ENCODE measurements at regions not wholly inside any gene's neighbourhood (a gene's known extent, or its start where the extent isn't known, plus 50 kb on each side); places are given as distances from the start of the nearest gene placed in this dataset.

DNA sequence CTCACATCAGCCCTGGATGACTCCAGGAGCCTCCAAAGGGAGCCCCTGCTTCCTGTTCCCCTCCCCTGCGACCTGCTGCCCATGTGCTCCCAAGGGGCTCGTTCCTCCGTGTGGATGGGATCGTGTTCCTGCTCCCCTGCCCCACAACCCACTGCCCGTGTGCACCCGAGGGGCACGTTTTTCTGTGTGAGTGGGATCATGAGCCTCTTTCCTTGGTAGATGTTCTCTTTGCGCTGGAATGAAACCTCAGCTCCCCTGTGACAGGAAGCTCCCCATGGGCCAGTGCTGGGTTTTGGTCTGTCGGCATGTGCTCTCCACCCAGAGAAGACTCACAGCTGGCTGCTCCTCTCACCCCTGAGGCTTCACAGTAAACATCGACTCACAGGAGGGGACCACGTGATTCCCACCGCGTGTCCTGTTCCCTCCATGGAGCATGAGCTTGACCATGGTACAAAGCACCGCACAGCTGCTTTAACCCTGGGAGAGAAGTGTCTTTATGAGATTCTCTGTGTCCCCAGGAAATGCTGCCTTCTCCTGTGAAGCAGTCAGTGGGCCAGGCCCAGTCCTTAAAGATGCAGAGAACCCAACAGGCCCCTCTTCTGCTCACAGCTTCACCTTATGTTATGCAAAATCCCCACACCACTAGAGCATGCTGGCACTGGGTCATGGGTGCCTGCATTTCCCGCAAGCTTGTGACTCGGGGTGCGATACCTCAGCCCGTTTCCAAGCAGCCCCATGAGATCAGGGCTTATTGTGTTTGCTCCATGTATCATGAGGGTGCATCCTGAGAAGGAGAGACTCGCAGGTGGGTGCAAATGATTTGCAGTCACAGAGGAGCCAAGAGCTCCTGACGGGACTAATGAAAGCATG is 215.1 kb downstream of the ERMARD start:
- DNase-seq (ENCODE audit: low read depth in 2 of 2) = no peak

DNA sequence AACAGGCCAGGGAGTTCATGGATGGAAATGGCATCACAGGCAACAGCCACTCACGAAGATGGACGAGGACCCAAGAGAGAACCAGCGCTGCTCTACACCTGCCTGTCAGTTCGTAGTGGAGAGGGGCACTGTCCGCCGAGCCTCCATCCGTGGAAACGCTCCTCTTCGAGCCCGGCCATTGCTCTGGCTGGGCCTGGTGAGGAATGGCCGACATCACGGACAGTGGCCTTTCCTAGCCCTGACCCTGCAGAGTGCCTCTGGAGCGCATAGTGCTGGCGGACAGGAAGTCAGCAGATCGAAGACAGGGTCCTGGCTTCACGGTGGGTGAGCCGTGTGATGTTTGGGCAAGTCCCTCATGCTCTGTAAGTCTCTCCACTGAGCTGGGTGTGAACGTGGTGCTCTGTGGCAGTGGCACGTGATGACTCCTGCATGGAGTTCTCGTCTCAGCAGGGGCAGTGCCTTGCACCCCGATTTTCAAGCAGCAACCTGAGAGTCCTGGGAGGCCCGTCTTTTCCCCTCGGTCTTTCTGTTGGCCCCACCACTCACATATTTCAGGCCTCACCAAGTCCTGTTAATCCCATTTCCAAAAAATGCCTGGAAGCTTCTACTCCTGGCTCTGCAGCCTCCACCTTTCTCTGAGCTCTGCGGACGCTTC is 214.4 kb downstream of the ERMARD start:
- DNase-seq (ENCODE audit: low read depth in 2 of 2) = no peak

DNA sequence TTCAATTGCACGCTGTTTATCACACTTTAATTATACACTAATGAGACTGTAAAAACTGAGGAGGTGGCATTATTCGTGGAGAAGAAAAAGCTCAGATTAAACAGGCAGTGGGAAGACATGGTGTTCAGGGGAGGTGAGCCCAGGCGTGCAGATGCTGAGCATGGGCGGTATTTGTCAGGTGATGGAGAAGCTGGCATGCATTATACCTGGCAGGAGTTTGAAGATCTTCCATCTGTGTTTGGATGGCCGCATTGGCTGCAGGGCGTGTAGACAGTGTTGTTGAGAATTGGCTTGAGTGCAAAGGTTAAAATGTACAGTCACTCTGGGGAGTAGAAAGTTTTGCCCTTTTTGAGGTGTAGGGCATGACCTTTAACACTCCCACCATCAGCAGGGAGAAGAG is 213.8 kb downstream of the ERMARD start:
- no peak for DNase-seq (ENCODE audit: low read depth in 2 of 2)

DNA sequence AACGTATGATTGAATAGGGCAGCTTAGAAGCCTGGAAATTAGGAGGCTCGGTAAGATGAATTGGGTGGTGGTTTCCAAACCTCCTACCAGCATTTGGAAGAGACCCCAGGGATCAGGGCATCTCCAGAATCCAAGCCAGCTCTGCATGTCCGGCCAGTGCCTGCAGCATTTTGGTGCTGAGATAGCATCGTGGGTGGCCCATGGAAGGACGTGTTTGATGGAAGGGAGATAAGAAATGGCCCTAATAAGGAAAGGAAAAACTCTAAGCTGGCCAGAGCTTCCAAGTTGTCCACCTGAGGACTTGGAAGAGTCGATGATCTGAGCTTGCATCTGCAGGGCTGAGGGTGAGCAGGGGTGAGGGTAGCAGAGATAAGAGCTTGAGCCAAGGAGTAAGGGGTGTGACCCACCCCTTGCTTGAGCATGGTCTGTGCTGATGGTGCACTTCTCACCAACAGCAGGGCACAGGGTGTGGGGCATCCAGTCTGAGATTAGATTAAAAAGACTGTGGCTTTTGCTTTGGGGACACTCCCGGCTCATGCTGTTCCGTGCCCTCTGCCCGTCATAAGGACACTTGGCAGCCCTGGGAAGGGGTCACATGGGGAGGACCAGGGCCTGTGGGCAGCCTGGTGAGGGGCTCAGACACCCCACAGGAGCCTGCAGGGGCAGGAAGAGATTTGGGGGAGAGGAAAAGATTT is 213.2 kb downstream of the ERMARD start:
- no peak for DNase-seq (ENCODE audit: low read depth in 2 of 2)

DNA sequence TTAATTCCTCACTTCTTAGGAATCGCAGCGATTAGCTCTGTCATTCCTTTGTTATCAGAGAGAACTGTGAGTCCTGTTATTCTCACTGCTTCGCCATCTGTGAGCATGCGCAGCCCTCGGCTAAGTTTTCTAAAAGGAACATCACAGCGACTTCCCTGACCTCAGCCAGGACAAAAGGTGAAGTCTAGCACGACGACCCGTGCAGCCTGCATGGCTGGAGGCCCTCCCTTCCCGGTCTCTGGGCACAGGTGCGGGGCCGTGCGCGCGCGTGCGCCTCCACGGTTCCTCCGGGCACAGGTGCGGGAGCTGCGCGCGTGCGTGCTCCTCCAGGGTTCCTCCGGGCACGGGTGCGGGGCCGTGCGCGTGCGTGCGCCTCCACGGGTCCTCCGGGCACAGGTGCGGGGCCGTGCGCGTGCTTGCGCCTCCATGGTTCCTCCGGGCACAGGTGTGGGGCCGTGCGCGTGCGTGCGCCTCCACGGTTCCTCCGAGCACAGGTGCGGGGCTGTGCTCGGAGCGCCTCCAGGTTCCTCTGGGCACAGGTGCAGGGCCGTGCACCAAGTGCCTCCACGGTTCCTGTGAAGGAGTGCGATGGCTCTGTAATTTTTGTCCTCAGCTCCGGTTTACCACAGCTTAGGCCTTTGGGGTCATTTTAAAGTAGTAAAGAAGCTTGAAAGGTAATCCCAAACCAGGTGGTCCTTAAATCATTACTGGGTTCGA is 212.3 kb downstream of the ERMARD start:
- DNase-seq (ENCODE audit: low read depth in 2 of 2) = no peak

DNA sequence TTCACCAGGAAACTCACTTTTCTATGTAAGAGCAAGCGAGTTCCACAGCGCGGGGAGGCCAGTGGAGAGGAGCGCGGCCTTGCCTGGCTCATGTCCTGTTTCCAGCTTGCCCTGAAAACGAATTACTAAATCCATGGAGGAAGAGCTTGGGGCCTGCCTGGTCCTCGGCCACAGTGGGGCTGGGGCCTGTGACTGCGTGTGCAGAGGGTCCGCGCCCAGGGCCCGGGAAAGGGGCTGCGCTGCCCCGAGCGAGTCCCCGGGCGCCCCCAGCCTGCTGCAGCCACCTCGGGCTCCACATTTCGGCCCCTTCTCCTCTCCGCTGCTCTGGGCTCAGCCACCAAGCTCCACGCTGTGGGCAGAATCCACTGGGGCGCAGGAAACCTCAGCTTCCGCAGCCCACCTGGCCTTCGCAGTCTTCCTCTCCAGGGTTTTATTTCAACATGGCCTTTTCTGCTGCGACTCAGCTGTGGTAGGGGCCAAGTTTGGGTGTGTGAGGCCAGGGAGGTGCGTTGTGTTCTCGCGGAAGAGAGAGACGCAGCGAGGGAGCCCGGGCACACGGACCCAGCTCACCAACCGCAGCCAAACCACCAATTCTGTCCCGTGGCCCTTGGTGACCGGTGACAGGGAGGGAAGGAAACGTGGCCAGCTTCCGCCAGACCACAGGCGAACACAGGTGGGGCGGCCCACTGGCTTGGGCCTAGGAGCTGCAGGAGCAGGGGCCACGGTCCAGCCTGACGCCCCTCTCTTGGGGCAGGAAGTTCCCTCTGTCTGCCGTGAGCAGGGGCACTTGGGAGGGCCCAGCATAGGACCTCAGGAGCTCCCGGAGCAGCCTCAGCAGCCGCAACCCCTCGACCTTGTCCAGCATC is 211.4 kb downstream of the ERMARD start:
- DNase-seq (ENCODE audit: low read depth in 2 of 2) = no peak

DNA sequence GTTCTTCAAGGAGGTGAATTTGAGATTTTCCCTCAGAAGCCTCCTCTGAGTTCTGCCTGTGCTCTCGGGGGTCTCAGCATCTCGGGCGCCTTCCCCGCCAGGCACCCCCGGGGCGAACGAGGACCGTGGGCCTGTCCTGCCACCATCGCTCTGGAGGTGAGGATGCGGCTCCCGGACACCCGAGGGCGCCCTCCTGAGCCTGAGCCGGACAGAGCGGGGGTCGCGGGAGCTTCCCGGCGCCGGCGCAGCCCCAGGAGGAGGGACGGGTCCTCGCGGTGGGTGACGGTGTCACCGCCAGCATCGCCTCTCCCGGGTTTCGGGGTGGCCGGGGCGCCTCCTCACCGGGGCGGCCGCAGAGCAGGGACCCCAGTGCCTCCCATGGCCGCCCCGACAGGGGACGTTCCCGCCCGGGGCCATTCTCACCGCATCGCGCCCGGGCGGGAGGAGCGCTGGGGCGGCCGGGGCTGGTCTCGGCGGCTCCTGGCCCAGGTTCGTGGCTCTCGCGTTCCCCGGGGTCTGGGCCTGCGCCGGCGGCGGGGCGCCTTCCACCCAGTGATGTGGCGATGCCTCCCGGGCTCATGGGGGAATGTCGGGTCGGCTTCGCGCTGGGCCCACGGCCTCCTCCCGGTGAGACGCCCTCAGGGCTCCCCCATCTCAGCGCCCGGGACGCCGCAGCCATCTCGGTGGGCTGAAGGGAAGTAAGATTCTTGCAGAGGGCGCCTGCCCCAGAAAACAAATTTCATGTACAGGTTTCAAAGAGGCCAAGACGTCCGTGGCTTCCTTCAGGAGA is 210.5 kb downstream of the ERMARD start:
- DNase-seq (ENCODE audit: low read depth in 2 of 2) = no peak

DNA sequence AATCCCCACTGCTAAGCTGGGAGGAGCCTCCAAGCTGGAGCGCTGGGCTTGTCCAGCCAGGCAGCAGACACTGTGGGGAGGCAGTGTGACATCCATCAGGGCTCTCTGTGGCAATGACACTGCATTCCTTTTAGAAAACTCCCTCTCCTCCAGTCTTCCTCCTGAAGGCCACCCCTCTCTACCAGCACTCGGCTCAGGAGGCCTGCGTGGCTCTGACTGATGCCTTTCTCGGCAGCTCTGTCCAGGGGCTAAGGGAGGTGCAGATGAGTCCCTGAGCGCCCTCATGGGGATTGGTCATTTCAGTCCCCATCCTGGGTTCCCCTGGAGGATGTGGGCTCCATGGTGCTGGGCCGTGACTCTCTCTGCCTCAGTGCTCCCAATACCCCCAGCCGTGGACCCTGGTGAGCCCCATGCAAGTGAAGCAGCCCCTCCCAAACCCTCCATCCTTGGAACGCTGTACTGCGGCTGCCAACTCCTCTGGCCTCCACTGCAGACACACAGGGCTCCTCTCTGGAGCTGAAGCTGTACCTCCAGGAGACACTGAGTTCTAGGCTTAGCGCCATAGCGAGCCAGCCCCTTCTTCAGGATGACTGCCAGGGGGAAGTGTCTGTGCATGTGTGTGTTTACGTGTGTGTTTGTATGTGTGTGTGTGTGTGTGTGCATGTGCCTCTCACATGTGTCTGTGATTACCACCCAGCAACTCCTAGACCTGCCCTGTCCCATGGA is 209.6 kb downstream of the ERMARD start:
- no peak for DNase-seq (ENCODE audit: low read depth in 2 of 2)

DNA sequence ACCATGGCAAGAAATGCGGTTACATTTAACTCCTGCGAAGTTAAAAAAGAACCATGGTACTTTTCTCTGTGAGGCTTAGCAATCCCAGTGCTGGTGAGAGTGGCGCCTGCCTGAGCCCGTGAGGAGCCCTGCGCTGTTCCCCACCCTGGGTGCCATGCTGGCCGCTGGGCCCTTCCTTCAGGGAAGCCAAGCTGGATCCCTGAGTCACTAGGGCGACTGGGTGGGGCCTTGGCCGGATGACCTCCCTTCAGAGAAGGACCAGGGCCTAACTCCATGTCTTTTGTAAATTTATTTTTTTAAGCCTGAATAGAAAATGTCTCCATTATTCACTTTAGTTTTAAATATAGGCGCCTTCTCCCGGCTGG is 209.1 kb downstream of the ERMARD start:
- DNase-seq (ENCODE audit: low read depth in 2 of 2) = no peak

DNA sequence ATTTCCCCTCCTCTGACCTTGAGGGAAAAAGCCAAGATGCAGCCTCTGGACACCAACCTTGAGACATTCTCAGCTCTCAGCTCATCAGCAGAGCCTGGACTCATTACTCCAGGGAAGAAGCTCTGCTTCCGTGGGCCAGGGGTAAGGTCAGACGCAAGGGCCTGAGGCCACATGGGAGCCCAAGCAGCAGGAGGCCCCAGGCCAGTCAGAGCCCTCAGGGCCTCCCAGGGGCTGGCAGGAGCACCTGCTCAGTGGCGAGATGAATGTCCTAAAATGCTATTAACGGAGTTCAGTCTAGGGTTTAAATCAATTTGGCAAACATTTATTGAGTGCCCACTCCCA is 208.6 kb downstream of the ERMARD start:
- DNase-seq (ENCODE audit: low read depth in 2 of 2) = no peak

DNA sequence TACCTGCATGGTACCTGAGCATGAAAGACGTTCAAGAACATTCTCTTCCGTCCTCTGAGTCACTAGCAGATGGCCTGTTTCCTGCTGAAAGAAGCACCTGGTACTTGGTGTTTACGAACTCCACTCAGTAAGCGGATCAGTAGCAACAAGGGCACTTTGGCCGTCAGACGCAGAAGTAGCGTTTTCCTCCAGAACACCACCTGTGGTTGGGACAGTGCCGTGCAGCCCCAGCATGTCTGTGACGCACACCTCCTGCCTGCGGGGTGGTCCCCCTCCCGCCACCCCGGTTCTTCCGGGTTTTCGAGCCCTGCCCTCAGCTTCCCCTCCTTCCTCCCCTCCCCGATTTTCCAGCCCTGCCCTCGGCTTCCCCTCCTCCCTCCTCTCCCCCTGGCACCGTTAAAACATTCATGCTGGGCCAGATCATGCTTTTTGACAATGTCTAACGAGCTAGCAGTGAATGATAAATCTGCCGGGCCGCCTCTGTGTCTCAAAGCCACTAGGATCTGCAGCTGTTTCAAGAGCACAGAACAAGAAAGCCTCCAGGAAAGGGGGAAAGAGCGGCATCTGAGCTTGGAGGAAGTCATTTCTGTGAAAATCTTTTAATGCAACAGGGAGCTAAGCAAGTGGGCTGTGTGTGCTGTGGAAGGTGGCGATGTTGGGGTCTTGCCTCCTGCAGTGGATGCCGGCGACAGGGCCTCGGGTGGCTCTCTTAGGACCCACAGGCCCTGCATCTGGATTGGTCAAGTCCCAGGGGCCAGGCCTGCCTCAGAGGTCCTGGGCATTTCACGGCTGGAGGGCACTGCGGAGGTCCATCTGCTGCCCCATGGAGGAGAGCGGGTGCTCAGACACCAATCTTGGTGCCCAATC is 207.9 kb downstream of the ERMARD start:
- DNase-seq (ENCODE audit: low read depth in 2 of 2) = peak in 1 of 2 donors; percentile 39

DNA sequence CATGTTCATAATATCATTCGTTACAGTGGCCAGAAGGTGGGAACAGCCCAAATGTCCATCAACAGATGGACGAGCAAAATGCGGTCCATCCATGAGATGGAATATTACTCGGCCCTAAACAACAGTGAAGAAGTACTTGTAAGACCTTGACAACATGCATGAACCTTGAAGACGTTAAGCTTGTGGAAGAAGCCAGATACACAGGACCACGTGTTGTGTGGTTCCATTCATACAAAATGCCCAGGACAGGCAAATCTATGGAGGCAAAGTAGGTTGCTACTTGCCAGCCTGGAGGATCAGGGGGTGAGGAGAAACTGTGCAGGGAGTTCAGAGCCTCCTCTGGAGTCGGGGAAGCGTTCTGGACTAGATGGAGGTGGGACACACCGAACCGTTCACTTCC is 207.1 kb downstream of the ERMARD start:
- no peak for DNase-seq (ENCODE audit: low read depth in 2 of 2)

DNA sequence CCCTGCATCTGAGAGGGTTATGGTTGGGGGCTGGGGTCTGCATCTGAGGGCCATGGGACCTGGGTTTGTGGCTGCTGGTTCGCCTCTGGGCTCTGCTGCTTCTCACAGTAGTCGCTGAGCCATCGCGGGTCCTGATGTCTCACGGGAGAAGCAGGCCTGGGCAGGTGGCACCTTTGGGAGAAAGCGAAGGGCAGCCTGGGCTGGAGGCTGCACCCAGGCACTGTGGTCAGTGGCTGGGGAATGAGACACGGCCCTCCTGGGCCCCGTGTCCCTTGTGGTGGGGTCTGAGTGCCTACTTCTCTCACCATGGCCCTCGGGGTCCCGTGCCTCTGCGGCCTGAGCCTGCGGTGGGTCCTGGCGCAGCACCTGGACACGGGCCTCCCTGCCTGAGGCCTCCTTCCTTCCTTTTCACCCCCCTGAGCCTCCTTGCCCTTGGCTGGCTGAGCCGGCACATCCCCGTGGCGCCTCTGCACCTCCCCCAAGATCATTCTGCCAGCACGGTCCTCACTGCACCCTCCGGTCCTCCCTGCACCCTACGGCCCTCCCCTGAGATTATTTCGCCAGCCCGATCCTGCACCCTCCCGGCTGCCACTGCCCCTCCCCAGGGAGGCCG is 206.0 kb downstream of the ERMARD start:
- no peak for DNase-seq (ENCODE audit: low read depth in 2 of 2)

DNA sequence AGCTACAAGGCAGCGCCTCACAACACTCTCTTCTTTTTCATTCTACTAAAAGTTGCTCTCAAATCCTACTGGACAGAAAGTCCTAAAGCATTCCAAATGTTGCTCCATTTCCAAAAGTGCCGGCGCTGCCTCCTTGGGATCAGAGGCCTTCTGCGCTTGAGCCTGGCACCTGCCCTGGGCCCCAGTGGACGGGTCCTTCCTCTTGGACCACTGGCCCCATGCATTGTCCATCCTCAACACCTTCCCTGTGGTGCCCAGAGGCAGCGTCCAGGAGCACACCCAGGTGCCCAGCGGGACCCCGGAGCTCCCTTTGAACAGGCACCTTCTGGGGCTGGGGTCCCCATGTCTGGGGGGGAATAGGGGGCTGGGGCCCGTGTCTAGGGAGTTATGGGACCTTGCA is 205.2 kb downstream of the ERMARD start:
- no peak for DNase-seq (ENCODE audit: low read depth in 2 of 2)

DNA sequence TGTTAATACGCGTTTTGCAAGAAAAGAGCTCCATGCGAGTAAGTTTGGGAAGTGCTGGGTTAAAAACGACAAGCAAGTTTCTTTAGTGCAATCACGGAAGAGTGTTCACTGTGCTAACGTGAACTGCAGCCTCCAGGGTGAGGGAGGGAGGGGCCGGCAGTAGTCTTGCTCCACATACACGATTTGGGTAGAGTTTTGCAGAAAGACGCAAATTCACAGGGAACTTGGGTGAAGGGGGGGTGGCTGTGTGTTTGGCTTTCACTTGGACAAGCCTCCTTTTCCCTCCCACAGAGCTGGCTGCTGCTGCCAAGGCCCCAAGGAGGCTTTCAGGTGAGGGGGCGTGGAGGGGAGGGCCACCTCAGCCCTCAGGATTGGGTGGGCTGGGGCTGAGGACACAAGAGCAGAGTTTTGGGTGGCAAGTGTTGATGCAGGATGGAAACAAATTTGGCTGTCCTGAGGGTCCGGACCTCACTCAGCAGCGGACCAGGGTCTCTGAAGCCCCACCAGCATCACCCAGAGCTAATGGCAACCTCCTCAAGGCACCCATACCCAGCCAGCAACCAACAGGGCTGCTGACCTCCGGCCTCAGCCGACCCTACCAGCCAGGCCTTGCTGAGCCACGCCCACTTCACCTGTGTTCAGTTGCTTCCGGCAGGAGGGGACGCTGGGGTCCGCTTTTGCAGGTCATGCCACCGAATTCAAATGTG is 204.5 kb downstream of the ERMARD start:
- DNase-seq (ENCODE audit: low read depth in 2 of 2) = no peak

DNA sequence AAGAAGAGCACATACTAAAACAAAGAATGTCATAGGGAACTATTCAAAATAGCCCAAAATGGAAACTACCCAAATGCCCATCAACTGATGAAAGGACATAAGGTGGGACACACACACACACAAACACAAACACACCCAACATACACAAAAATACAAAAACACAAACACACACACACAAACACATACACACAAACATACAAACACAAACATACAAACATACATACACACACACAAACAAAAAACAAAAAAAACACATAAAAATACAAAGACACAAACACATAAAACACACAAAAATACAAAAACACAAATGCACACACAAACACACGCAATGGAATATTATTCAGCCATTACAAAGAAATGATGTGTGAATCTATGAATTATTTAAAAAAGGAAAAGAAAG is 203.6 kb downstream of the ERMARD start:
- DNase-seq (ENCODE audit: low read depth in 2 of 2) = no peak

DNA sequence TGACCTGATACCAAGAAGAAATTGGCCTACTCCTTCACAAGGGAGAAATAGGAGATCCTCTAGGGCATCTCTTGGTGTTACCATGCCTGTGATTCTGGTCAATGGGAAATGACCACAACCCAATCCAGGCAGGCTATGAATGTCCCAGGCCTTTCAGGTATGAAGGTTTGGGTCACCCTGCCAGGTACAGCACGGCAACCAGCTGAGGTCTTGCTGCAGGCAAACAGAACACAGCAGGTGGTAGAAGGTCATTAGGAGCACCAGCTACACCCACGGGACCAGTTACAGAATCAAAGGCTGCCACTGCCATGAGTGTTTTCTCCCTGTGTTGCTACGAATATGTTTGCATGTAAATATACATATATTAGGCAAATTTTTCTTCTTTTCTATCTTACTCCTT is 202.3 kb downstream of the ERMARD start:
- no peak for DNase-seq (ENCODE audit: low read depth in 2 of 2)

DNA sequence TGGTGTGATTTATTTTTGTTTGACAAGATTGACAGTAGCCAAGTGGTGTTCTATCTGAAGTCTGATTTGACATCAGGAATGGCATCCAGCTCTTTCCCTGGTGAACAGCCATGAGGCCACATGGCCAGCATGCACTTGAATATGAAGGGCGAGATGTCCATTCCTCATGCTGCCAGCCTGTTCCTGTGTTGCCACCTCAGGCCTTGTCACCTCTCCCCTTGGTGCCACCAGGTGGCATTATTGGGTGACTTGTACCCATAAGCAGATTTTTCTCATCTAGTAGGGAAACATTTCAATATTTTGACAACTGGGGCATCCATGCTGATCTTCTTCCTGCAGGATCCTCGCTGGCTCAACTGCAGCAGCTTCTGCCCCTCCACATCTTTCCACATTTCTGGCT is 199.1 kb downstream of the ERMARD start:
- no peak for DNase-seq (ENCODE audit: low read depth in 2 of 2)

Measured in stimulated activated CD4-positive, alpha-beta T cell treated with anti-CD3 and anti-CD28 coated beads, Interleukin-1b, Interleukin-23, amount 100 ng/mL, for 1 hour (primary cell).